ENCODE measurements at regions not wholly inside any gene's neighbourhood (a gene's known extent, or its start where the extent isn't known, plus 50 kb on each side); places are given as distances from the start of the nearest gene placed in this dataset.

GRCh38 chr2:35651688-35652323 lies 703.8 kb upstream of the CRIM1 start:
- Histone ChIP-seq H2AFZ (ENCODE audit: low read depth, low read length) (no peak overlapping the region), H4K20me1 (ENCODE audit: insufficient read depth, low read length) (no peaks in the 10 kb centered on the region), H3K27ac (ENCODE audit: low read length) (no peak overlapping the region), H3K27me3 (ENCODE audit: low read depth, low read length) (no peaks in the 10 kb centered on the region), H3K4me3 (ENCODE audit: low read length) (no peak overlapping the region), H3K9ac (ENCODE audit: low read length) (no peak overlapping the region), H3K36me3 (replicated peaks; ENCODE audit: low read depth, low read length) (no peaks in the 10 kb centered on the region), H3K4me2 (ENCODE audit: low read length) (no peak overlapping the region), H3K9me3 (ENCODE audit: insufficient read depth, low read length) (no peaks in the 10 kb centered on the region), H3K4me1 (ENCODE audit: low read length) (no peaks in the 10 kb centered on the region), H3K79me2 (ENCODE audit: low read length) (no peaks in the 10 kb centered on the region)
- no peak for TF ChIP-seq CTCF (IDR thresholded peaks at IDR 0.05; ENCODE audit: low read depth, low read length)
- no peak for TF ChIP-seq EZH2phosphoT487 (IDR thresholded peaks at IDR 0.05; ENCODE audit: low read depth)

- Histone ChIP-seq H3K4me2 (ENCODE audit: low read length) (no peak overlapping the region), H3K4me3 (ENCODE audit: low read length) (no peak overlapping the region), H2AFZ (ENCODE audit: low read depth, low read length) (no peak overlapping the region), H3K4me1 (ENCODE audit: low read length) (no peaks in the 10 kb centered on the region), H3K36me3 (replicated peaks; ENCODE audit: low read depth, low read length) (no peaks in the 10 kb centered on the region), H3K9ac (ENCODE audit: low read length) (no peak overlapping the region), H3K79me2 (ENCODE audit: low read length) (no peaks in the 10 kb centered on the region), H3K27ac (ENCODE audit: low read length) (no peak overlapping the region), H3K9me3 (ENCODE audit: insufficient read depth, low read length) (no peaks in the 10 kb centered on the region), H3K27me3 (ENCODE audit: low read depth, low read length) (no peaks in the 10 kb centered on the region), H4K20me1 (ENCODE audit: insufficient read depth, low read length) (no peaks in the 10 kb centered on the region)
- TF ChIP-seq CTCF (IDR thresholded peaks at IDR 0.05; ENCODE audit: low read depth, low read length): no peak
- TF ChIP-seq EZH2phosphoT487 (IDR thresholded peaks at IDR 0.05; ENCODE audit: low read depth): no peak
Measured at GRCh38 chr2:35614640-35615039, 740.9 kb upstream of the CRIM1 start.

- TF ChIP-seq CTCF (IDR thresholded peaks at IDR 0.05; ENCODE audit: low read depth, low read length) (no peak), EZH2phosphoT487 (IDR thresholded peaks at IDR 0.05; ENCODE audit: low read depth) (no peak)
- H4K20me1 ChIP-seq (ENCODE audit: insufficient read depth, low read length): no peaks in the 10 kb centered on the region
- no peak overlapping the region for H3K4me2 ChIP-seq (ENCODE audit: low read length)
- H3K4me1 ChIP-seq (ENCODE audit: low read length): no peaks in the 10 kb centered on the region
- H3K4me3 ChIP-seq (ENCODE audit: low read length): no peak overlapping the region
- H3K9me3 ChIP-seq (ENCODE audit: insufficient read depth, low read length): no peaks in the 10 kb centered on the region
- no peak overlapping the region for H3K9ac ChIP-seq (ENCODE audit: low read length)
- H3K36me3 ChIP-seq (replicated peaks; ENCODE audit: low read depth, low read length): no peaks in the 10 kb centered on the region
- no peak overlapping the region for H3K27ac ChIP-seq (ENCODE audit: low read length)
- no peaks in the 10 kb centered on the region for H3K79me2 ChIP-seq (ENCODE audit: low read length)
- no peak overlapping the region for H2AFZ ChIP-seq (ENCODE audit: low read depth, low read length)
- H3K27me3 ChIP-seq (ENCODE audit: low read depth, low read length): no peaks in the 10 kb centered on the region
Measured at GRCh38 chr2:35606394-35606793, 749.2 kb upstream of the CRIM1 start.

- Histone ChIP-seq H3K27ac (ENCODE audit: low read length) (no peak overlapping the region), H4K20me1 (ENCODE audit: insufficient read depth, low read length) (no peaks in the 10 kb centered on the region), H3K9ac (ENCODE audit: low read length) (no peak overlapping the region), H3K36me3 (replicated peaks; ENCODE audit: low read depth, low read length) (no peaks in the 10 kb centered on the region), H3K4me3 (ENCODE audit: low read length) (no peak overlapping the region), H3K27me3 (ENCODE audit: low read depth, low read length) (no peaks in the 10 kb centered on the region), H2AFZ (ENCODE audit: low read depth, low read length) (no peak overlapping the region), H3K9me3 (ENCODE audit: insufficient read depth, low read length) (no peaks in the 10 kb centered on the region), H3K79me2 (ENCODE audit: low read length) (no peaks in the 10 kb centered on the region), H3K4me2 (ENCODE audit: low read length) (no peak overlapping the region), H3K4me1 (ENCODE audit: low read length) (no peaks in the 10 kb centered on the region)
- TF ChIP-seq EZH2phosphoT487 (IDR thresholded peaks at IDR 0.05; ENCODE audit: low read depth) (no peak), CTCF (IDR thresholded peaks at IDR 0.05; ENCODE audit: low read depth, low read length) (no peak)
Measured at GRCh38 chr2:35598310-35598709, 757.3 kb upstream of the CRIM1 start.

Measured in OCI-LY3 (cell line).